ENCODE measurements at regions not wholly inside any gene's neighbourhood (a gene's known extent, or its start where the extent isn't known, plus 50 kb on each side); places are given as distances from the start of the nearest gene placed in this dataset.

GRCh38 chr7:32395168-32395567 lies 95.0 kb downstream of the LSM5 start:
- TF ChIP-seq CREB5 (CRISPR knock-in tag; IDR thresholded peaks at IDR 0.05; ENCODE audit: low read depth) (no peak), ZNF8 (CRISPR knock-in tag; IDR thresholded peaks at IDR 0.05) (no peak), ESRRG (CRISPR knock-in tag; IDR thresholded peaks at IDR 0.05) (no peak), TCF4 (CRISPR knock-in tag; IDR thresholded peaks at IDR 0.05; ENCODE audit: borderline replicate concordance) (no peak), ZFP30 (CRISPR knock-in tag; IDR thresholded peaks at IDR 0.05) (no peak), CSRNP3 (CRISPR knock-in tag; IDR thresholded peaks at IDR 0.05) (no peak), ZFP3 (CRISPR knock-in tag; IDR thresholded peaks at IDR 0.05) (no peak), PATZ1 (CRISPR knock-in tag; IDR thresholded peaks at IDR 0.05; ENCODE audit: borderline replicate concordance) (no peak), ZC3H10 (CRISPR knock-in tag; IDR thresholded peaks at IDR 0.05) (no peak), TOX (CRISPR knock-in tag; IDR thresholded peaks at IDR 0.05; ENCODE audit: borderline replicate concordance) (no peak), OSR1 (CRISPR knock-in tag; IDR thresholded peaks at IDR 0.05) (no peak), TSHZ2 (CRISPR knock-in tag; IDR thresholded peaks at IDR 0.05) (no peak), CSDC2 (CRISPR knock-in tag; IDR thresholded peaks at IDR 0.05) (no peak)
